ENCODE measurements at regions not wholly inside any gene's neighbourhood (a gene's known extent, or its start where the extent isn't known, plus 50 kb on each side); places are given as distances from the start of the nearest gene placed in this dataset.

DNA sequence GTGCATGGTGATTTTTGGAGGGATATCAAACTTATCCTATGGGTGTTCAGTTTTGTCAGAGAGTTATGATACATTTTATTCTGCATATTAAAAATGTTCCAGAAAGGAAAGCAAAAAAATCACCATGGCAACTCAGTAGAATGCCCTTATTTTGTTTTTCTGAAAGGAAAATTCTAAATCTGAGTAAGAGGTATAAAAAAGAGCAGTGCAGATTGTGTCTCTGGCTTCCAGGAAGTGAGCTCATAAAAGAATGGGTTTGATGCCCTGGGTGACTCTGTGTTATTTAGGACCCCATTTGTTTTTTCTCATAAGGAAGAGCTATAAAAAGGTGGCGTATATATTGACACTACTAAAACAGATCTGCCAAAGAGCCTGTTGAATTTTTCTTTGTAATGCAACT, 128.8 kb downstream of the UCHL1 start:
- Histone ChIP-seq H3K4me2 (ENCODE audit: insufficient read depth, low read length) (peak overlapping the region; percentile 14), H3K36me3 (ENCODE audit: control insufficient read depth in 2 of 2, extremely low read depth in 1 of 2, insufficient read depth in 2 of 2, low read length in 2 of 2) (peaks cover 0 to 1% of the 10 kb centered on the region in 2 experiments), H3K4me3 (replicated peaks in 1 of 3; ENCODE audit: insufficient read depth in 1 of 3, low read depth in 1 of 3, low read length in 3 of 3) (no peak overlapping the region), H3K4me1 (ENCODE audit: control insufficient read depth, extremely low read depth, insufficient read depth, low read length) (peaks cover 18% of the 10 kb centered on the region), H3K27me3 (ENCODE audit: control insufficient read depth in 2 of 2, insufficient read depth in 2 of 2, low read length in 2 of 2) (peaks cover 3 to 5% of the 10 kb centered on the region in 2 experiments), H3K9ac (replicated peaks; ENCODE audit: extremely low read depth, insufficient read depth, low read length) (no peak overlapping the region), H2AFZ (ENCODE audit: low read depth, low read length) (no peak overlapping the region), H3K9me1 (replicated peaks; ENCODE audit: control insufficient read depth, extremely low read depth, insufficient read depth, low read length) (no peaks in the 10 kb centered on the region), H3K27ac (ENCODE audit: insufficient read depth, low read depth, low read length) (peak overlapping the region; percentile 39), H3K9me3 (replicated peaks; ENCODE audit: control insufficient read depth, insufficient read depth, low read length) (no peaks in the 10 kb centered on the region), H3K79me2 (ENCODE audit: control insufficient read depth, insufficient read depth, low read length) (no peaks in the 10 kb centered on the region), H4K20me1 (replicated peaks; ENCODE audit: control insufficient read depth, extremely low read depth, insufficient read depth, low read length) (no peaks in the 10 kb centered on the region)
- ChIA-PET CTCF (interaction anchor here (0.9 to 1.1 kb wide), 3 partner anchors 11 to 276 kb away, joined by 3 to 6 read pairs (median 3); no protein-coding TSS in a partner anchor), POLR2A (no interaction called here)
- FAIRE-seq (no peak), DNase-seq (ENCODE audit: low read depth, low spot score) (peak; percentile 75)
- BruUV-seq (replicated peaks) = no TSS peak
- TF ChIP-seq EZH2 (IDR thresholded peaks at IDR 0.05; ENCODE audit: borderline replicate concordance, low read depth, low read length, severe bottlenecking) (no peak), POLR2AphosphoS5 (IDR thresholded peaks at IDR 0.05; ENCODE audit: insufficient read depth, low read depth, low read length) (no peak), JUN (IDR thresholded peaks at IDR 0.05; ENCODE audit: borderline replicate concordance, insufficient read depth, insufficient read length, low read depth) (peak; percentile 59)
- intact Hi-C loops (cut with micrococcal nuclease) (loop anchor here (1.0 to 5.0 kb wide), 5 partner anchors 25 to 151 kb away; no protein-coding TSS in a partner anchor), dilution Hi-C loops (cut with MboI; ENCODE audit: extremely low pct_ligation_motif_present, low sequenced_read_pairs) (no loop called here)

GRCh38 chr4:41388080-41388479, 131.4 kb downstream of the UCHL1 start:
- CTCF ChIA-PET = no interaction called here
- DNase-seq (ENCODE audit: low read depth, low spot score) = no peak
- no peaks in the 10 kb centered on the region for H3K9me1 ChIP-seq (replicated peaks; ENCODE audit: control insufficient read depth, extremely low read depth, insufficient read depth, low read length)
- no peaks in the 10 kb centered on the region for H3K36me3 ChIP-seq (ENCODE audit: control insufficient read depth in 2 of 2, extremely low read depth in 1 of 2, insufficient read depth in 2 of 2, low read length in 2 of 2)
- peaks cover 18% of the 10 kb centered on the region for H3K4me1 ChIP-seq (ENCODE audit: control insufficient read depth, extremely low read depth, insufficient read depth, low read length)
- H3K4me2 ChIP-seq (ENCODE audit: insufficient read depth, low read length) = no peak overlapping the region
- no peak overlapping the region for H3K4me3 ChIP-seq (replicated peaks in 1 of 3; ENCODE audit: insufficient read depth in 1 of 3, low read depth in 1 of 3, low read length in 3 of 3)
- POLR2A ChIA-PET = no interaction called here
- H3K27me3 ChIP-seq (ENCODE audit: control insufficient read depth in 2 of 2, insufficient read depth in 2 of 2, low read length in 2 of 2) = peaks cover 2 to 9% of the 10 kb centered on the region in 2 experiments
- H3K9me3 ChIP-seq (replicated peaks; ENCODE audit: control insufficient read depth, insufficient read depth, low read length) = no peaks in the 10 kb centered on the region
- no peaks in the 10 kb centered on the region for H3K79me2 ChIP-seq (ENCODE audit: control insufficient read depth, insufficient read depth, low read length)
- no peak for TF ChIP-seq POLR2AphosphoS5 (IDR thresholded peaks at IDR 0.05; ENCODE audit: insufficient read depth, low read depth, low read length)
- TF ChIP-seq EZH2 (IDR thresholded peaks at IDR 0.05; ENCODE audit: borderline replicate concordance, low read depth, low read length, severe bottlenecking) = no peak
- BruUV-seq (replicated peaks) = no TSS peak
- H2AFZ ChIP-seq (ENCODE audit: low read depth, low read length) = no peak overlapping the region
- dilution Hi-C loops (cut with MboI; ENCODE audit: extremely low pct_ligation_motif_present, low sequenced_read_pairs) (no loop called here), intact Hi-C loops (cut with micrococcal nuclease) (loop anchor here (5.0 kb wide), 1 partner anchor 81 kb away; no protein-coding TSS in a partner anchor)
- no peaks in the 10 kb centered on the region for H4K20me1 ChIP-seq (replicated peaks; ENCODE audit: control insufficient read depth, extremely low read depth, insufficient read depth, low read length)
- no peak overlapping the region for H3K9ac ChIP-seq (replicated peaks; ENCODE audit: extremely low read depth, insufficient read depth, low read length)
- no peak overlapping the region for H3K27ac ChIP-seq (ENCODE audit: insufficient read depth, low read depth, low read length)
- FAIRE-seq = no peak

All from endothelial cell of umbilical vein (primary cell).